Transverse colon (tissue), 4 donors: ENCODE measurements at regions not wholly inside any gene's neighbourhood (a gene's known extent, or its start where the extent isn't known, plus 50 kb on each side); places are given as distances from the start of the nearest gene placed in this dataset.
"Not testable (repeated sequence)": the region's sequence is repeated elsewhere in the genome, so short reads cannot be mapped to it uniquely, and the experiment has no call there.

Source experiments
- DNase-seq: peaks from one replicate; pipeline ENCODE4 v3.0.0-alpha.2; 2019
- H3K27ac ChIP-seq, 4 donors: fragments of 200-600 bp; sonication (generic); 2 replicates each; pipeline ENCODE4 v1.5.1; 2016 to 2018; ENCODE audit warnings: inconsistent platforms in 4 of 4
- H3K27me3 ChIP-seq: fragments of 200-600 bp; sonication (generic); 2 replicates; pipeline ENCODE4 v1.5.1; 2017; ENCODE audit warnings: inconsistent platforms
- H3K36me3 ChIP-seq, 4 donors: fragments of 200-600 bp; sonication (generic); 2 replicates each; pipeline ENCODE4 v1.5.1; 2017 to 2019; ENCODE audit warnings: inconsistent platforms in 4 of 4
- H3K4me1 ChIP-seq, 4 donors: fragments of 200-600 bp; sonication (generic); 2 replicates each; pipeline ENCODE4 v1.5.1; 2017 to 2020; ENCODE audit warnings: inconsistent platforms in 4 of 4
- H3K4me3 ChIP-seq, 4 donors: fragments of 200-600 bp; sonication (generic); 1 replicate in 1 of 4; 2 replicates in 3 of 4; pipeline versions ENCODE4 v1.5.1 to v1.6.1; 2017 to 2019; ENCODE audit warnings: inconsistent platforms in 4 of 4
- H3K9me3 ChIP-seq, 2 donors: fragments of 200-600 bp; sonication (generic); 2 replicates each; pipeline ENCODE4 v1.5.1; 2017 to 2019; ENCODE audit warnings: inconsistent platforms in 2 of 2
- EP300 ChIP-seq: sonication (generic); formaldehyde crosslinking; IDR thresholded peaks from one replicate; pipeline ENCODE4 v1.6.1; 2017; ENCODE audit warnings: antibody characterized with exemption, low read depth
- POLR2A ChIP-seq: fragments of 450-650 bp; IDR thresholded peaks from one replicate; pipeline ENCODE4 v1.6.1; 2016; ENCODE audit warnings: antibody characterized with exemption, mild to moderate bottlenecking, moderate library complexity
- POLR2AphosphoS5 ChIP-seq, 3 donors: sonication (generic); formaldehyde crosslinking; IDR thresholded peaks; one replicate each; pipeline ENCODE4 v1.6.1; 2016; ENCODE audit warnings: antibody characterized with exemption in 3 of 3
- WGBS, 2 donors: methylation state at CpG; one replicate each; pipeline ENCODE4 v1.1.5; 2018; ENCODE audit warnings: low coverage in 1 of 2; 5-methylcytosine and 5-hydroxymethylcytosine counted together
- in situ Hi-C, 4 donors: fragments of 200-750 bp; cut with MboI; loops; one replicate each; pipeline versions ENCODE4 v1.15.0 to v1.15.1; 2017; ENCODE audit warnings: low sequenced_read_pairs in 3 of 4, low pct_ligation_motif_present in 1 of 4, low pct_unique_long_range_greater_than_20kb in 1 of 4
- intact Hi-C: fragments of 100-400 bp; cut with DNase I; formaldehyde crosslinking; loops from one replicate; pipeline ENCODE4 v1.15.1; 2023; ENCODE audit warnings: low total_unique reads
- TF ChIP-seq, protein P1 (sequence below), 5 experiments: fragments of 200-600 bp in 3 of 5; fragments of 450-650 bp in 2 of 5; sonication (generic) in 3 of 5; IDR thresholded peaks; 1 replicate in 2 of 5; 2 replicates in 3 of 5; pipeline ENCODE4 v1.5.1; 2016 to 2017; ENCODE audit warnings: antibody characterized with exemption in 5 of 5, inconsistent platforms in 3 of 5, mild to moderate bottlenecking in 2 of 5, moderate library complexity in 1 of 5

GRCh38 chrX:93419642-93420041 is 253.7 kb downstream of the NAP1L3 start:
- no peaks in the 10 kb centered on the region for H3K27me3 ChIP-seq
- no peaks in the 10 kb centered on the region for H3K9me3 ChIP-seq
- no peaks in the 10 kb centered on the region for H3K4me1 ChIP-seq
- intact Hi-C loops (no loop called here), in situ Hi-C loops (no loop called here)
- H3K4me3 ChIP-seq, result no peak overlapping the region
- DNase-seq, result no peak
- H3K36me3 ChIP-seq, result no peaks in the 10 kb centered on the region
- no peak for TF ChIP-seq POLR2AphosphoS5 (IDR thresholded peaks at IDR 0.05)
- no peak for TF ChIP-seq EP300
- TF ChIP-seq, protein P1, sequence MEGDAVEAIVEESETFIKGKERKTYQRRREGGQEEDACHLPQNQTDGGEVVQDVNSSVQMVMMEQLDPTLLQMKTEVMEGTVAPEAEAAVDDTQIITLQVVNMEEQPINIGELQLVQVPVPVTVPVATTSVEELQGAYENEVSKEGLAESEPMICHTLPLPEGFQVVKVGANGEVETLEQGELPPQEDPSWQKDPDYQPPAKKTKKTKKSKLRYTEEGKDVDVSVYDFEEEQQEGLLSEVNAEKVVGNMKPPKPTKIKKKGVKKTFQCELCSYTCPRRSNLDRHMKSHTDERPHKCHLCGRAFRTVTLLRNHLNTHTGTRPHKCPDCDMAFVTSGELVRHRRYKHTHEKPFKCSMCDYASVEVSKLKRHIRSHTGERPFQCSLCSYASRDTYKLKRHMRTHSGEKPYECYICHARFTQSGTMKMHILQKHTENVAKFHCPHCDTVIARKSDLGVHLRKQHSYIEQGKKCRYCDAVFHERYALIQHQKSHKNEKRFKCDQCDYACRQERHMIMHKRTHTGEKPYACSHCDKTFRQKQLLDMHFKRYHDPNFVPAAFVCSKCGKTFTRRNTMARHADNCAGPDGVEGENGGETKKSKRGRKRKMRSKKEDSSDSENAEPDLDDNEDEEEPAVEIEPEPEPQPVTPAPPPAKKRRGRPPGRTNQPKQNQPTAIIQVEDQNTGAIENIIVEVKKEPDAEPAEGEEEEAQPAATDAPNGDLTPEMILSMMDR (IDR thresholded peaks at IDR 0.05), result no peak
- TF ChIP-seq POLR2A, result no peak
- 24% methylated on average over 1 of the region's 1 CpG; no CpG with 5 or more reads in 1 of the 2 donors for WGBS, 2 donors
- no peak overlapping the region for H3K27ac ChIP-seq

DNA sequence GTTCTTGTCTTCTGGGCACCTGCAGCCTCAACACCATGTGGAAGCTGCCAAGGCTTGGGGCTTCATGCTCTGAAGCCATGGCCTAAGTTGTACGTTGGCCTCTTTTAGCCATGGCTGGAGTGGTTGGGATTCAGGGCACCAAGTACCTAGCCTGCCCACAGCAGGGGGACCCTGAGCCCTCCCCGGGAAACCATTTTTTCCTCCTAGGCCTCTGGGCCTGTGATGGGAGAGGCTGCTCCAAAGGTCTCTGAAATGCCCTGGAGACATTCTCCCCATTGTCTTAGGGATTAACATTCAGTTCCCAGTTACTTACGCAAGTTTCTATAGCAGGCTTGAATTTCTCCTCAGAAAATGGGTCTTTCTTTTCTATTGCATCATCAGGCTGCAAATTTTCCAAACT is 269.3 kb downstream of the NAP1L3 start:
- intact Hi-C loops (no loop called here), in situ Hi-C loops (no loop called here)
- DNase-seq, result no peak
- H3K27me3 ChIP-seq, result no peaks in the 10 kb centered on the region
- TF ChIP-seq, protein P1 (IDR thresholded peaks at IDR 0.05), result no peak
- TF ChIP-seq EP300, result no peak
- no peaks in the 10 kb centered on the region for H3K4me1 ChIP-seq
- 96% methylated on average over 3 of the region's 3 CpGs; no CpG with 5 or more reads in 1 of the 2 donors for WGBS, 2 donors
- no peaks in the 10 kb centered on the region for H3K9me3 ChIP-seq
- no peaks in the 10 kb centered on the region for H3K36me3 ChIP-seq
- H3K4me3 ChIP-seq, result no peak overlapping the region
- no peak overlapping the region for H3K27ac ChIP-seq

- DNase-seq, result no peak
- H3K4me1 ChIP-seq, result no peaks in the 10 kb centered on the region
- intact Hi-C loops, result no loop called here
- no peak for TF ChIP-seq POLR2AphosphoS5 (IDR thresholded peaks at IDR 0.05)
- TF ChIP-seq, protein P1 (IDR thresholded peaks at IDR 0.05), result no peak
- no peak for TF ChIP-seq POLR2A
- no peak for TF ChIP-seq EP300
- H3K36me3 ChIP-seq, result no peaks in the 10 kb centered on the region
- no peaks in the 10 kb centered on the region for H3K27me3 ChIP-seq
- in situ Hi-C loops, result no loop called here
- H3K9me3 ChIP-seq, result no peaks in the 10 kb centered on the region
- no peak overlapping the region for H3K4me3 ChIP-seq
- H3K27ac ChIP-seq, result no peak overlapping the region
- WGBS, 2 donors, result 56 to 80% methylated on average over 2 to 7 of the region's 7 CpGs
Observed at GRCh38 chrX:93354651-93355050, 318.7 kb downstream of the NAP1L3 start.

GRCh38 chrX:93346309-93346708 is 327.1 kb downstream of the NAP1L3 start:
- WGBS, 2 donors, result 71% methylated on average over 3 of the region's 3 CpGs; no CpG with 5 or more reads in 1 of the 2 donors
- in situ Hi-C loops (no loop called here), intact Hi-C loops (no loop called here)
- Histone ChIP-seq H3K4me1 (no peaks in the 10 kb centered on the region), H3K9me3 (no peaks in the 10 kb centered on the region), H3K27ac (no peak overlapping the region), H3K4me3 (no peak overlapping the region), H3K36me3 (no peaks in the 10 kb centered on the region), H3K27me3 (no peaks in the 10 kb centered on the region)
- TF ChIP-seq POLR2AphosphoS5 (IDR thresholded peaks at IDR 0.05), result no peak
- TF ChIP-seq POLR2A, result no peak
- TF ChIP-seq, protein P1 (IDR thresholded peaks at IDR 0.05), result no peak
- TF ChIP-seq EP300, result no peak
- no peak for DNase-seq

- intact Hi-C loops, in situ Hi-C loops, DNase-seq, H3K27me3 ChIP-seq, H3K4me1 ChIP-seq, H3K36me3 ChIP-seq, H3K4me3 ChIP-seq, H3K9me3 ChIP-seq, H3K27ac ChIP-seq: not testable (repeated sequence)
- WGBS, 2 donors, result 93% methylated on average over 2 of the region's 2 CpGs; no CpG with 5 or more reads in 1 of the 2 donors
Observed at GRCh38 chrX:93344287-93344686, 329.1 kb downstream of the NAP1L3 start.
